Endothelial cell of umbilical vein (primary cell): ENCODE measurements at regions not wholly inside any gene's neighbourhood (a gene's known extent, or its start where the extent isn't known, plus 50 kb on each side); places are given as distances from the start of the nearest gene placed in this dataset.

Source experiments
- BruUV-seq: library from RNA; stranded (reverse); fragments of 400-500 nt; replicated peaks from 2 replicates; lab custom pipeline; 2021; lab: Mats Ljungman, UMichigan
- CTCF ChIA-PET: fragments of 300-600, 350-600 bp; sonication (Branson Sonifier 250); formaldehyde crosslinking; loops from one replicate; lab custom pipeline; 2021; ENCODE audit warnings: antibody characterized with exemption, inconsistent platforms; lab: Charles Lee
- POLR2A ChIA-PET: fragments of 300-600, 350-600 bp; sonication (Branson Sonifier 250); formaldehyde crosslinking; loops from one replicate; lab custom pipeline; 2021; ENCODE audit warnings: antibody characterized with exemption, inconsistent platforms; lab: Charles Lee
- DNase-seq: peaks from one replicate; pipeline ENCODE4 v3.0.0-alpha.2; 2011; ENCODE audit warnings: low read depth, low spot score
- FAIRE-seq: peaks from 2 replicates; lab custom pipeline; 2011; peaks lifted over from hg19 to GRCh38; lab: Jason Lieb, UNC
- H2AFZ ChIP-seq: 2 replicates; pipeline ENCODE4 v1.6.0; 2012; ENCODE audit warnings: low read depth, low read length, control low read depth, inconsistent platforms
- H3K27ac ChIP-seq: 2 replicates; pipeline ENCODE4 v1.5.1; 2011; ENCODE audit warnings: low read depth, mild to moderate bottlenecking, control low read depth, low read length, moderate library complexity; ENCODE audit not compliant: insufficient read depth
- H3K27me3 ChIP-seq, 2 experiments: 2 replicates each; pipeline versions ENCODE4 v1.6.0 to v1.6.1; 2011; ENCODE audit warnings: low read length in 2 of 2, mixed read lengths in 1 of 2; ENCODE audit not compliant: control insufficient read depth in 2 of 2, insufficient read depth in 2 of 2
- H3K36me3 ChIP-seq, 2 experiments: 2 replicates in 1 of 2; 3 replicates in 1 of 2; pipeline ENCODE4 v1.5.1; 2011; ENCODE audit warnings: low read length in 2 of 2, mild to moderate bottlenecking in 1 of 2, moderate library complexity in 1 of 2; ENCODE audit not compliant: control insufficient read depth in 2 of 2, insufficient read depth in 2 of 2; ENCODE audit errors: extremely low read depth in 1 of 2
- H3K4me1 ChIP-seq: 3 replicates; pipeline ENCODE4 v1.5.1; 2011; ENCODE audit warnings: mild to moderate bottlenecking, low read length; ENCODE audit not compliant: control insufficient read depth, insufficient read depth; ENCODE audit errors: extremely low read depth
- H3K4me2 ChIP-seq: 2 replicates; pipeline ENCODE4 v1.6.1; 2011; ENCODE audit warnings: low read length, control low read depth, mixed read lengths; ENCODE audit not compliant: insufficient read depth
- H3K4me3 ChIP-seq, 3 experiments: fragments of 200-600 bp in 1 of 3; sonication (generic), shearing (Covaris generic) in 1 of 3; replicated peaks in 1 of 3; 2 replicates each; pipeline ENCODE4 v1.5.1; 2011 to 2016; ENCODE audit warnings: control low read depth in 3 of 3, low read length in 3 of 3, mild to moderate bottlenecking in 2 of 3, inconsistent platforms in 1 of 3, low read depth in 1 of 3, moderate library complexity in 1 of 3; ENCODE audit not compliant: insufficient read depth in 1 of 3
- H3K79me2 ChIP-seq: 2 replicates; pipeline ENCODE4 v1.6.0; 2012; ENCODE audit warnings: low read length, inconsistent platforms; ENCODE audit not compliant: control insufficient read depth, insufficient read depth
- H3K9ac ChIP-seq: replicated peaks from 2 replicates; pipeline ENCODE3; 2011; ENCODE audit warnings: low read length, control low read depth; ENCODE audit not compliant: insufficient read depth; ENCODE audit errors: extremely low read depth
- H3K9me1 ChIP-seq: replicated peaks from 3 replicates; pipeline ENCODE4 v1.6.0; 2011; ENCODE audit warnings: mild to moderate bottlenecking, low read length; ENCODE audit not compliant: control insufficient read depth, insufficient read depth; ENCODE audit errors: extremely low read depth
- H3K9me3 ChIP-seq: replicated peaks from 2 replicates; pipeline ENCODE4 v1.5.1; 2012; ENCODE audit warnings: low read length, inconsistent platforms; ENCODE audit not compliant: control insufficient read depth, insufficient read depth
- H4K20me1 ChIP-seq: replicated peaks from 2 replicates; pipeline ENCODE3; 2011; ENCODE audit warnings: mild to moderate bottlenecking, low read length; ENCODE audit not compliant: control insufficient read depth, insufficient read depth; ENCODE audit errors: extremely low read depth
- CTCF ChIP-seq, 2 donors: IDR thresholded peaks; 1 replicate in 1 of 2; 2 replicates in 1 of 2; pipeline ENCODE4 v1.5.1; 2011; ENCODE audit warnings: low read length in 2 of 2, mild to moderate bottlenecking in 2 of 2, moderate library complexity in 2 of 2, control low read depth in 1 of 2, inconsistent platforms in 1 of 2, low read depth in 1 of 2; ENCODE audit not compliant: insufficient read depth in 1 of 2; ENCODE audit errors: extremely low read depth in 1 of 2
- JUN ChIP-seq: IDR thresholded peaks from 2 replicates; pipeline ENCODE4 v1.6.1; 2011; ENCODE audit warnings: borderline replicate concordance, low read depth; ENCODE audit not compliant: insufficient read length, insufficient read depth
- MAX ChIP-seq: IDR thresholded peaks from 2 replicates; pipeline ENCODE4 v1.6.1; 2011; ENCODE audit not compliant: insufficient read depth, insufficient read length
- MYC ChIP-seq: IDR thresholded peaks from one replicate; pipeline ENCODE4 v1.6.1; 2011; ENCODE audit warnings: mild to moderate bottlenecking, low read depth, low read length
- POLR2A ChIP-seq: IDR thresholded peaks from 2 replicates; pipeline ENCODE4 v1.6.1; 2012; ENCODE audit warnings: low read depth, mild to moderate bottlenecking, control low read depth, low read length
- dilution Hi-C: fragments of 300-500 bp; cut with MboI; formaldehyde crosslinking; loops from one replicate; pipeline ENCODE4 v1.15.0; 2019; ENCODE audit warnings: low sequenced_read_pairs; ENCODE audit not compliant: extremely low pct_ligation_motif_present
- intact Hi-C: fragments of 100-400 bp; cut with micrococcal nuclease; formaldehyde crosslinking; loops from one replicate; pipeline ENCODE4 v1.10.0; 2022

- Histone ChIP-seq H3K4me3 (no peak overlapping the region), H3K4me1 (no peaks in the 10 kb centered on the region), H3K9me1 (no peaks in the 10 kb centered on the region), H2AFZ (no peak overlapping the region), H3K27me3 (no peaks in the 10 kb centered on the region), H4K20me1 (no peaks in the 10 kb centered on the region), H3K9ac (no peak overlapping the region), H3K36me3 (no peaks in the 10 kb centered on the region), H3K79me2 (no peaks in the 10 kb centered on the region), H3K9me3 (peaks cover 4% of the 10 kb centered on the region), H3K27ac (no peak overlapping the region), H3K4me2 (no peak overlapping the region)
- FAIRE-seq (no peak), DNase-seq (no peak)
- no TSS peak for BruUV-seq
- intact Hi-C loops (no loop called here), dilution Hi-C loops (no loop called here)
- TF ChIP-seq JUN (no peak), MAX (no peak), CTCF (IDR thresholded peaks at IDR 0.05; ENCODE audit: extremely low read depth in 1 of 2, insufficient read depth in 1 of 2, low read depth in 1 of 2, low read length in 2 of 2) (no peak), MYC (no peak)
- CTCF ChIA-PET: no interaction called here
- POLR2A ChIA-PET: no interaction called here
Measured at GRCh38 chr18:77566604-77567003, 317.0 kb downstream of the GALR1 start.

GRCh38 chr18:77567205-77567604 is 317.6 kb downstream of the GALR1 start:
- H2AFZ ChIP-seq: no peak overlapping the region
- no peaks in the 10 kb centered on the region for H3K4me1 ChIP-seq
- POLR2A ChIA-PET: no interaction called here
- H3K9me1 ChIP-seq: no peaks in the 10 kb centered on the region
- H3K4me3 ChIP-seq: no peak overlapping the region
- no TSS peak for BruUV-seq
- H3K27ac ChIP-seq: no peak overlapping the region
- no peaks in the 10 kb centered on the region for H3K79me2 ChIP-seq
- no peaks in the 10 kb centered on the region for H4K20me1 ChIP-seq
- FAIRE-seq: no peak
- no peak for DNase-seq
- no peak for TF ChIP-seq POLR2A
- TF ChIP-seq CTCF (IDR thresholded peaks at IDR 0.05; ENCODE audit: extremely low read depth in 1 of 2, insufficient read depth in 1 of 2, low read depth in 1 of 2, low read length in 2 of 2): no peak
- peaks cover 8% of the 10 kb centered on the region for H3K9me3 ChIP-seq
- CTCF ChIA-PET: no interaction called here
- no peak overlapping the region for H3K9ac ChIP-seq
- no peak overlapping the region for H3K4me2 ChIP-seq
- intact Hi-C loops: no loop called here
- dilution Hi-C loops: no loop called here
- no peaks in the 10 kb centered on the region for H3K36me3 ChIP-seq
- H3K27me3 ChIP-seq: no peaks in the 10 kb centered on the region
